ENCODE measurements at regions not wholly inside any gene's neighbourhood (a gene's known extent, or its start where the extent isn't known, plus 50 kb on each side); places are given as distances from the start of the nearest gene placed in this dataset.

GRCh38 chr6:103191391-103192093 is 1668.2 kb downstream of the HACE1 start:
- FAIRE-seq (no peak), DNase-seq (ENCODE audit: low read depth, low spot score) (no peak)
- no peaks in the 10 kb centered on the region for H3K36me3 ChIP-seq (ENCODE audit: control insufficient read depth in 2 of 2, extremely low read depth in 1 of 2, insufficient read depth in 2 of 2, low read length in 2 of 2)
- intact Hi-C loops (cut with micrococcal nuclease), result no loop called here
- no peak overlapping the region for H3K4me2 ChIP-seq (ENCODE audit: insufficient read depth, low read length)
- H3K4me1 ChIP-seq (ENCODE audit: control insufficient read depth, extremely low read depth, insufficient read depth, low read length), result no peaks in the 10 kb centered on the region
- H3K4me3 ChIP-seq (replicated peaks in 1 of 3; ENCODE audit: insufficient read depth in 1 of 3, low read depth in 1 of 3, low read length in 3 of 3), result no peak overlapping the region
- POLR2A ChIA-PET, result no interaction called here
- H3K9ac ChIP-seq (replicated peaks; ENCODE audit: extremely low read depth, insufficient read depth, low read length), result no peak overlapping the region
- BruUV-seq (replicated peaks), result no TSS peak
- no peaks in the 10 kb centered on the region for H4K20me1 ChIP-seq (replicated peaks; ENCODE audit: control insufficient read depth, extremely low read depth, insufficient read depth, low read length)
- dilution Hi-C loops (cut with MboI; ENCODE audit: extremely low pct_ligation_motif_present, low sequenced_read_pairs), result no loop called here
- no peaks in the 10 kb centered on the region for H3K9me1 ChIP-seq (replicated peaks; ENCODE audit: control insufficient read depth, extremely low read depth, insufficient read depth, low read length)
- H3K27ac ChIP-seq (ENCODE audit: insufficient read depth, low read depth, low read length), result no peak overlapping the region
- no peak overlapping the region for H2AFZ ChIP-seq (ENCODE audit: low read depth, low read length)
- CTCF ChIA-PET, result no interaction called here
- H3K27me3 ChIP-seq (ENCODE audit: control insufficient read depth in 2 of 2, insufficient read depth in 2 of 2, low read length in 2 of 2), result no peaks in the 10 kb centered on the region
- no peaks in the 10 kb centered on the region for H3K9me3 ChIP-seq (replicated peaks; ENCODE audit: control insufficient read depth, insufficient read depth, low read length)
- H3K79me2 ChIP-seq (ENCODE audit: control insufficient read depth, insufficient read depth, low read length), result no peaks in the 10 kb centered on the region
- TF ChIP-seq FOS (IDR thresholded peaks at IDR 0.05; ENCODE audit: borderline replicate concordance, insufficient read depth, low read length), result no peak
- TF ChIP-seq MYC (IDR thresholded peaks at IDR 0.05; ENCODE audit: low read depth, low read length), result no peak
- TF ChIP-seq CTCF (IDR thresholded peaks at IDR 0.05; ENCODE audit: extremely low read depth in 1 of 2, insufficient read depth in 1 of 2, low read depth in 1 of 2, low read length in 2 of 2), result no peak

GRCh38 chr6:103184776-103185175 is 1674.9 kb downstream of the HACE1 start:
- intact Hi-C loops (cut with micrococcal nuclease), result no loop called here
- no peaks in the 10 kb centered on the region for H3K9me1 ChIP-seq (replicated peaks; ENCODE audit: control insufficient read depth, extremely low read depth, insufficient read depth, low read length)
- H3K27me3 ChIP-seq (ENCODE audit: control insufficient read depth in 2 of 2, insufficient read depth in 2 of 2, low read length in 2 of 2), result no peaks in the 10 kb centered on the region
- DNase-seq (ENCODE audit: low read depth, low spot score) (no peak), FAIRE-seq (no peak)
- H3K4me2 ChIP-seq (ENCODE audit: insufficient read depth, low read length), result no peak overlapping the region
- H3K9ac ChIP-seq (replicated peaks; ENCODE audit: extremely low read depth, insufficient read depth, low read length), result no peak overlapping the region
- no peak overlapping the region for H3K4me3 ChIP-seq (replicated peaks in 1 of 3; ENCODE audit: insufficient read depth in 1 of 3, low read depth in 1 of 3, low read length in 3 of 3)
- BruUV-seq (replicated peaks), result no TSS peak
- no peak overlapping the region for H2AFZ ChIP-seq (ENCODE audit: low read depth, low read length)
- dilution Hi-C loops (cut with MboI; ENCODE audit: extremely low pct_ligation_motif_present, low sequenced_read_pairs), result no loop called here
- H3K9me3 ChIP-seq (replicated peaks; ENCODE audit: control insufficient read depth, insufficient read depth, low read length), result no peaks in the 10 kb centered on the region
- ChIA-PET CTCF (no interaction called here), POLR2A (no interaction called here)
- no peaks in the 10 kb centered on the region for H4K20me1 ChIP-seq (replicated peaks; ENCODE audit: control insufficient read depth, extremely low read depth, insufficient read depth, low read length)
- no peaks in the 10 kb centered on the region for H3K79me2 ChIP-seq (ENCODE audit: control insufficient read depth, insufficient read depth, low read length)
- H3K36me3 ChIP-seq (ENCODE audit: control insufficient read depth in 2 of 2, extremely low read depth in 1 of 2, insufficient read depth in 2 of 2, low read length in 2 of 2), result no peaks in the 10 kb centered on the region
- no peaks in the 10 kb centered on the region for H3K4me1 ChIP-seq (ENCODE audit: control insufficient read depth, extremely low read depth, insufficient read depth, low read length)
- H3K27ac ChIP-seq (ENCODE audit: insufficient read depth, low read depth, low read length), result no peak overlapping the region
- TF ChIP-seq FOS (IDR thresholded peaks at IDR 0.05; ENCODE audit: borderline replicate concordance, insufficient read depth, low read length) (no peak), MAX (IDR thresholded peaks at IDR 0.05; ENCODE audit: insufficient read depth, insufficient read length) (no peak)

Data from endothelial cell of umbilical vein (primary cell).